HG03159 (cell line): ENCODE measurements at regions not wholly inside any gene's neighbourhood (a gene's known extent, or its start where the extent isn't known, plus 50 kb on each side); places are given as distances from the start of the nearest gene placed in this dataset.
"Not testable (repeated sequence)": the region's sequence is repeated elsewhere in the genome, so short reads cannot be mapped to it uniquely, and the experiment has no call there.

Experiments used
- ATAC-seq: cut with Tn5 transposase; IDR thresholded peaks from one replicate; pipeline ENCODE4 v1.9.1; 2021; ENCODE audit warnings: mild to moderate bottlenecking, moderate library complexity; ENCODE audit not compliant: unreplicated experiment

- not testable (repeated sequence) for ATAC-seq
Measured at GRCh38 chr5:39907267-39907951, 482.6 kb upstream of the DAB2 start.

DNA sequence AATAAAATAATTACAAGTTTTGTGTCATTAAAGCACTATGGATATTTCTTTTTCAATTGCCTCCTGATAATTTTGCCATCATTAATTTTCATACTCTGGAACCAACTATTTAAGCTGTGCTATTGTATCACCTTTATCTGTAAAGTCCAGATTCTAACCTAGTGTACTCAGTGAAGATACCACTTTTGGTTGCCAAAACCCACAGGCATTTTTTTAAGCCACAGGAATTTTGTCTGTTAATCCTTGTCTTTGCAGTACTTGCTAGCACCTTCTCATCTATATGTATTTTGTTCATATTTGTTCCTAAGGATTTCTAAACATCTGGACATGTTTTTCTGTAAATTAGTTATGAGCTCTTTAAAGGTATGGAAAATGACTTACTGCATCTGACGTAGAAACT, 481.4 kb upstream of the DAB2 start:
- ATAC-seq: no peak

DNA sequence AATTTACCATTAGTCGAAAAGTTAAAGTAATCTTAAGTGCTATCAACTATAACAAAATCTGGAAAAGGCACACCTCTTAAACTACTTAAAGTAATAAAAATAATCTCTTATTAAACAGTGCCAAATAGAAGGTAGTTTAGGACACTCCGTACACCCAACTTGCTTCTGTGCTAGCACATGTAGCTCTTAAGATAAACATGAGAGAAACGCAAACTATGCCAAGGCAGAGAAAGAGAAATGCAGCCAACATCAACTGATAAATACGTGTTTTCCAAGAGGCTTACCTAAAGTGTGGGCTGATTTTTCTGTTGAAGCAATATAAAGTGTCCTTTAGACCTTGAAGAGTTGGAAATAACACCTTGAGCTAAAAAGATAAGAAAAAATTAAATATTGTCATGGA, 480.6 kb upstream of the DAB2 start:
- ATAC-seq: no peak

- no peak for ATAC-seq
Measured at GRCh38 chr5:39902626-39903025, 477.8 kb upstream of the DAB2 start.

DNA sequence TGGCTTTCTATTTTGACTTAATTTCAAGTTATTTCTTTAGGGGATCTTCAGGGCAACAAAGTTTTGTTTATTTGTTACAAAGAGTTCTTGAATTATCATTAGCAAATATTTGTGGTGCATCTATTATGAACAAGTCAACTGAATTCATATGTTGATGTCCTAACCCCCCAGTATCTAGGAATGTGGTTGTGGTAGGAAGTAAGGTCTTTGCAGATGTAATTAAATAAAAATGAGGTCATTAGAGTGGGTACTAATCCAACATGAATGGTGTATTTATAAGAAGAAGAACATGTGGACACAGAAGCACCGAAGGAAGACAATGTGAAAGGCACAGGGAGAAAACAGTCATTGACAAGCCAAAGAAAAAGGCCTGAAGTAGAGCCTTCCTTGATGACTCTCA, 474.0 kb upstream of the DAB2 start:
- ATAC-seq: no peak

DNA sequence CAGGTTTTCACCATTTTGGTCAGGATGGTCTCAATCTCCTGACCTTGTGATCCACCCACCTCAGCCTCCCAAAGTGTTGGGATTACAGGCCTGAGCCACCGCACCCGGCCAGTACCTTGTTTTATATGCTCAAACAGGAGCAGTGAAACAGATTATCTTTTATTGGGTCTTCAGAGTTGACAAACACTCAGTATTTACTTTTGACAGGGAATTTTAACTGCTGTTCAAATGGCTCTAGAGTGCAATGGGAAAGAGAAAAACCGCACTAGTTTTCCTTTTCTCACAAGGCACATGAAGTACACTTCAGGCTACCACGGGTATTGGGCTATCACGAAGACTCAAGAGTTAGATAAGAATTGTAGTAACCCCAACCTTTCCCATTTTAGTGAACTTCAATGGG, 471.9 kb upstream of the DAB2 start:
- ATAC-seq: no peak

DNA sequence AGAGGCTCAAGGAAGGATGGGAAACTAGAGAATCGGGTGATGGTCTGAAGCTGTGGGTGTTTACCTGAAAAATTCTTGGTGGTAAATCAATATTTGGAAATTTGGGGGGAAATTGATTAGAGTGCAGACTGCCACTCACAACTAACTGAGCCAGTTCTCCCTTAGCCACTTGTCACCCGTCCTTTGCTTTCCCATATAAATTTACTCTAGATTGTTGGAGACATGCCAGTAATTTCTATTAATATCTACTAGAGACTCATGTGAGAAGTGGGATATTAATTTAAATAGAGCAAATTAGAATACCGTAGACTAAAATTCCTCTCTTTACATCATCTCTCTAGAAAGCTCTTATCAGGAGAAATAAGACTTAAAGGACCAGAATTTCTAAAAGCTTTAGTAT, 471.3 kb upstream of the DAB2 start:
- no peak for ATAC-seq

DNA sequence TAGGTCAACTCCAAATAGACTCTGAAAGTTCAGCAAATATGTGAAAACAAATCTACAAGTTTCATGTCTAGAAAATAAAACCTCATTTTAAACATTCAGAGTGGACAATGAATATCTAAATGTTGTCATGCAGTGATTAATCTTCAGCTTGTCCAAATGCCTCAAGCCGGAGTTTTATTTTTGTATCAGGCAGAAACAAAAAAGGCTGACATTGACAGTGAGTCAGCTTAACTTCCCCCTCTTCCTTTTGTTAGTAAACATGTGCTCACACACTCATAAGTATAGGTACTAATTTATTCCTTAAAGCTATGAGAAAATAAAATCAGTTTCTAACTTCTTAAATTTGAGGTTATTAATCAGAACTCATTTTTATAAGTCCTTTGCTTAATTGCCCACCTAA, 467.9 kb upstream of the DAB2 start:
- no peak for ATAC-seq

- ATAC-seq: no peak
Measured at GRCh38 chr5:39891376-39891775, 466.6 kb upstream of the DAB2 start.

DNA sequence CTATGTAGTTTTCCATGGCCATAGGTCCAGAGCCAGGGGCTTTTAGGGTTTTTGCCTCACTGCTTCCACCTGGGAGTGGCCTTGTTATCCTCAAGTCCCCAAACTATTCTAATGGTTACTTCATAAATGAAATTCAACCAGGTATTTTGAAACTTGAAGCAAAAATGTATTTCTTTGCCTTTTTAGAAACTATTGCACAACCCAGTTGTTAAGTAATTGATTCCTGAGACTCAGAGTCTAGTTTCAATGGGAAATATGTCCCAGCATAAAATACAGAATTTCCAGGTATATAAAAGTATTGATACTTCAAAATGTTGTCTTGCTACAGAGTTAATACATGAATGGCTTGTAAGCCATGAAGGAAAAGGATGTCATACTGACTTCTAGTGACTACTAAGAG, 456.2 kb upstream of the DAB2 start:
- ATAC-seq: no peak

- no peak for ATAC-seq
Measured at GRCh38 chr5:39877479-39877878, 452.7 kb upstream of the DAB2 start.

GRCh38 chr5:39876146-39876545, 451.4 kb upstream of the DAB2 start:
- ATAC-seq: no peak

DNA sequence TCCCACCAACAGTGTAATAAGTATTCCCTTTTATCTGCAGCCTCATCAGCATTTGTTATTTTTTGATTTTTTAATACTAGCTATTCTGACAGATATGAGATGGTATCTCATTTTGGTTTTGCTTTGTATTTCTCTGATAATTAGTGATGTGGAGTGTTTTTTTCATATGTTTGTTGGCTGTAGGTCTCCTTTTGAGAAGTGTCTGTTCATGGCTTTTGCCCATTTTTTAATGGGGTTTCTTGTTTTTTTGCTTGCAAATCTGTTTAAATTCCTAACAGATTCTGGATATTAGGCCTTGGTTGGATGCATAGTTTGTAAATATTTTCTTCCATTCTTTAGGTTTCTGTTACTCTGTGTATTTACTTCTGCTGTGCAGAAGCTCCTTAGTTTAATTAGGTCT, 445.4 kb upstream of the DAB2 start:
- no peak for ATAC-seq

- no peak for ATAC-seq
Measured at GRCh38 chr5:39869396-39869795, 444.6 kb upstream of the DAB2 start.

- ATAC-seq: no peak
Measured at GRCh38 chr5:39867923-39868322, 443.1 kb upstream of the DAB2 start.

DNA sequence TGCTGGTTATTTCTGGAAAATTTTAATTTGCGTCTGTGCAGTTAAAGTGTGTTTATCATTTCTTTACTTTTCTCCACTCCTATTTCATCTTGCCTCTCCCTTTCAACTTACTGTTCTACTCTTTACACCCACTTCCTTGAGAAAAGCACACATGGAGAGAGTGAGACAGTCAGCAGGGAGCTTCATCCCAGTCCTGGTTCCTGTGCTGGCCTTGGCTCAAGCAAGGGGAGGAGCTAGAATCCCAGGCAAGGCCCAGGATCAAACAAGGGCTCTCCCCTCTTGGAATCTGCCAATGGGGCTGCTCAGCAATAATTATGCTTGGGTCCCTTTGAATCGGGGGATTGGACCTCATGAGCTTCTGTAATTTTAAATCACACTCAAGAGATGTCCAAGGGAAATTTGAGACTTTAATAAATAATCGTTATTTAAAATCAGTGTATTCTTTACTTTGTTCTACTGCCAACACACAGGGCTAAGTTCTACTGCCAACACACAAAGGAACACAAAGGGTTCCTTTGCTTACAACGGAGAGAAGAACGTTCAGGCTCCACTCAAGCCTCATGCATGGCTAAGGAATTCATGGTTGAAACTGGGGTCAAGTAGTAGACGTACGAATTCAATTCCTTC, 439.3 kb upstream of the DAB2 start:
- no peak for ATAC-seq

DNA sequence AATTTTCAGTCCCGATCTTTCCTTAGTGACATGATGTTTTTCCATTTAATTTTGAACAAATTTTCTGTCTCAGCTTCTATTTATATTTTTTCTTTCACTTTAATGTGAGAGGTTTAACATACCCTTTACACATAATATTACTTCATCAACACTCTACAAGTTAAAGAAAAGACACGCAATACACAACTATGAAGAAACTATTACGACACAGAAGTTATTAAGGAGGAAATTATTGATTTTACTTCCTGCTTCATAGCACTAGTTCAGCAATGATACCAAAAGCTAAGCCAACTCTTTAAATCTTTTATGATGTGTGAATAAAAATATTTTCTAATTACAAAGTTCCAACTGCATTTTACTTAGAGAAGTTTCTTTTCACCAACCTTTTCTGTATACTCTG, 432.3 kb upstream of the DAB2 start:
- ATAC-seq: no peak

DNA sequence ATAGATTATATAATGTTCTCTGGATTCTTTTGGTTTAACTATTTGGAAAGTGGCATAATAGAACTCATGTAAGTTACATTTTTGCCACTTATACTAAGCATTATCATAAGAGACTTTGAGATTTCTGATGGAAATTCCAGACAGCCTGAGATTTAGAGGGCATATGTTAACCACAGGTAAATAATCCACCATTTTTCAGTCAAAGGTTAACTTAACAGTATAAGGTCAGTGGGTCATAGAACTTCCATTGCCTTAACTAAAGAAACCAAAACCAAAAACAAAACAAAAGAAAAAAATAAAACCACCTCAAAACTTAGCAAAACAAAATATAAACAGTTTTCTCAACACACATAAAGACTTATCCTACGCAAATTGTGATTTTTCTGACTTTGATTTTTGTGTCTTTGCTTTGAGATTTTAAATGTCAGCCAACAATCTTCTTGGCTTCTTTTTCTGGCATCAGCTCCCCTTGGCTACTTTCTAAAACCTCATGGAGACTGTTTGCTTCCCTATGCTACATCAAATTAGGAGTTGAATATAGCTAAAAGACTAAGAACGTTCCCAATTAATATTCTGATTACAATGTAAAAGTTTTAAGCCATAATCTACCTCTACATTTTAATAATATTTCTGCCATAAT, 430.1 kb upstream of the DAB2 start:
- ATAC-seq: no peak

DNA sequence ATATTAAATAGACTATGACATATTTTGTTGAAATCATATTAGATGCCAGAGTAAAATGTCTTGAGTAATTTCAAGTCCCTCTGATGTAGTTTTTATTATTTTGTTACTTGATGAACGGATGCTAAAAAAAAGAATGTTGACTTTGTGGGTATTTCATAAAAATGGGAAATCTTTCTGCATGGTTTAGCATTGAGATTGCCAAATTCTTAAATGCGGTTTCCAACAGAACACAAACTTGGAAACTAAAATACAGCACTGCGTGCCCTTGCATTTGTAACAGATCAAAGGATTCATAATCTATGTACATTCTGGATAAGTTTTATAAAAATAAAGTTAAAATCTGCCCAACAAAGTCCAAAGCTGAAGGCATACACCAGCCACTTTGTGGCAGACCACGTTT, 425.5 kb upstream of the DAB2 start:
- ATAC-seq: no peak

DNA sequence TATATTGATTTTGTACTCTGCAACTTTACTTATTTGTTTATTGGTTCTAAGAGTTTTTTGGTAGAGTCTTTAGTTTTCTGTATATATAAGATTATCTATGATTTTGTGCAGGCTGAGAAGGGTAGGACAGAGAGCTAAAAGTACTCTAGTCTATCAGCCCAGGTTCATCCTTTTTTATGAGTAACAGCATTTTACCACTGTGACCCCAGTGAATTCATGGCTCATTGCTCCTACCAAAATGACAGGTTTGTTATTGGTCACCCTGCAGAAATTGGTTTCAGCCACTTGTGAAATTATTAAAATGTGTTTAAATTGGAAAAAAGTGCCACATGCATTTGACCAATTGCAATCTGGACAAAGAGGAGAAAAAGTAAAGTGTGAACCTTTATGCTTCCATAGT, 421.4 kb upstream of the DAB2 start:
- ATAC-seq: no peak

- ATAC-seq: no peak
Measured at GRCh38 chr5:39843767-39844166, 419.0 kb upstream of the DAB2 start.

DNA sequence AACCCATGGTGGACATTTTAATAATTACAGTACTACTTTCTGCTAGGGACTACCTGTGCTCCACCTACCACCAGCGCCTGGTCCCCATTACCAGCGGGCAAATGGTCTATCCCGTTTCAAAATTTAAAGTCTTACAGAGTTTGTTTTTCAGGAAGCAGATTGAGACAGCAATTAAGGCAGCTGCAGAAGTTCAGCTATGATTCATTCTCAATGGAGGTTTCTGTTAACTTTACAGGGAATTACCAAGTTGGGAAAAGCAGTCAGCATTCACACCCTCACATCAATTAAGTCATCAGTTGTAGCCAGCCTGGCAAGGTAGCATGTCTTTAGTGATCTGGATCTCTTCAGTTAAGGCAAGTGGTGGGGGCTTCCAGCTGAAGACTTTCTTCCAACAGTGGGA, 410.6 kb upstream of the DAB2 start:
- no peak for ATAC-seq

- ATAC-seq: no peak
Measured at GRCh38 chr5:39829441-39829840, 404.7 kb upstream of the DAB2 start.
